PC-9 (cell line): ENCODE measurements at regions not wholly inside any gene's neighbourhood (a gene's known extent, or its start where the extent isn't known, plus 50 kb on each side); places are given as distances from the start of the nearest gene placed in this dataset.

ENCODE experiments used
- CTCF ChIP-seq: fragments of 200-600 bp; sonication (generic); conservative IDR thresholded peaks from 2 replicates; pipeline ENCODE4 v1.6.1; 2017; ENCODE audit warnings: mixed run types, antibody characterized with exemption, mild to moderate bottlenecking, moderate library complexity
- EZH2 ChIP-seq: fragments of 200-600 bp; sonication (generic); IDR thresholded peaks from 2 replicates; pipeline ENCODE4 v1.8.0; 2017; ENCODE audit warnings: antibody characterized with exemption, low read depth

DNA sequence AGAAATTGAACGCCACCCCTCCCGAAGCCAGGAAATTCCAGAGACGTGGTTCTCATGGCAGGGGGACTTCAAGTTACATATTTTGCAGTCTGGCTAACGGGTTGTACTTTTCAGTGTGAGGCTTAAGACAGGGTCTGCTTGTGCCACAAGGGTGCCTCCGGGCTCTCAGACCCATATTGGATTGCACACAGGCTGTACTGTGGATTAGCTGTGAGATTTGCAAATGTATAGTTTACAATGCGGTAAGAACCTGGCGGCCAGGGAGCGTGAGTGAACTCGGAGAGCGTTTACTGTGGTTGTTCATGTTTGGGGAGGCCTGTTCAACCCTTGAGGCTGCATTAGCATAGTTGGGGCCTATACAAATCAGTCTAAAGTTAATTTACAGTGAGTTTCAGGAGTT, 143.9 kb upstream of the SIX2 start:
- TF ChIP-seq CTCF (no peak), EZH2 (no peak)
